NCI-H2196 (cell line): ENCODE measurements at regions not wholly inside any gene's neighbourhood (a gene's known extent, or its start where the extent isn't known, plus 50 kb on each side); places are given as distances from the start of the nearest gene placed in this dataset.

Experiments
- DNase-seq: peaks from one replicate; lab custom pipeline; 2025; ENCODE audit not compliant: unreplicated experiment; lab: John Stamatoyannopoulos, UW

GRCh38 chr9:105188746-105189145, 55.7 kb upstream of the SLC44A1 start:
- no peak for DNase-seq

- DNase-seq: no peak
Observed at GRCh38 chr9:105191508-105192121, 52.8 kb upstream of the SLC44A1 start.

- DNase-seq: no peak
Observed at GRCh38 chr9:105193560-105193959, 50.9 kb upstream of the SLC44A1 start.

GRCh38 chr9:105194234-105194633, 50.2 kb upstream of the SLC44A1 start:
- DNase-seq: no peak
